ENCODE measurements at regions not wholly inside any gene's neighbourhood (a gene's known extent, or its start where the extent isn't known, plus 50 kb on each side); places are given as distances from the start of the nearest gene placed in this dataset.

GRCh38 chr11:80458376-80458775, 1017.5 kb upstream of the TENM4 start:
- DNase-seq, result no peak

GRCh38 chr11:80457823-80458222, 1017.0 kb upstream of the TENM4 start:
- DNase-seq, result no peak

GRCh38 chr11:80455818-80456217, 1015.0 kb upstream of the TENM4 start:
- no peak for DNase-seq

- no peak for DNase-seq
These were observed 1010.3 kb upstream of the TENM4 start for GRCh38 chr11:80451105-80451504.

GRCh38 chr11:80448709-80449108, 1007.9 kb upstream of the TENM4 start:
- no peak for DNase-seq

GRCh38 chr11:80443177-80443576, 1002.3 kb upstream of the TENM4 start:
- no peak for DNase-seq

GRCh38 chr11:80441821-80442220, 1001.0 kb upstream of the TENM4 start:
- DNase-seq, result no peak

GRCh38 chr11:80440835-80441234, 1000.0 kb upstream of the TENM4 start:
- DNase-seq, result no peak

GRCh38 chr11:80436547-80436946, 995.7 kb upstream of the TENM4 start:
- no peak for DNase-seq

- no peak for DNase-seq
These were observed 994.5 kb upstream of the TENM4 start for GRCh38 chr11:80435345-80435744.

- no peak for DNase-seq
These were observed 991.2 kb upstream of the TENM4 start for GRCh38 chr11:80432057-80432456.

- DNase-seq, result no peak
These were observed 983.3 kb upstream of the TENM4 start for GRCh38 chr11:80424012-80424695.

GRCh38 chr11:80420374-80420773, 979.5 kb upstream of the TENM4 start:
- no peak for DNase-seq

- no peak for DNase-seq
These were observed 976.9 kb upstream of the TENM4 start for GRCh38 chr11:80417681-80418080.

GRCh38 chr11:80415580-80415979, 974.8 kb upstream of the TENM4 start:
- DNase-seq, result no peak

GRCh38 chr11:80414181-80415165, 973.6 kb upstream of the TENM4 start:
- no peak for DNase-seq

GRCh38 chr11:80412604-80413003, 971.8 kb upstream of the TENM4 start:
- DNase-seq, result no peak

GRCh38 chr11:80393210-80393609, 952.4 kb upstream of the TENM4 start:
- no peak for DNase-seq

GRCh38 chr11:80390505-80390904, 949.7 kb upstream of the TENM4 start:
- no peak for DNase-seq

- no peak for DNase-seq
These were observed 947.7 kb upstream of the TENM4 start for GRCh38 chr11:80388536-80388935.

- no peak for DNase-seq
These were observed 947.3 kb upstream of the TENM4 start for GRCh38 chr11:80388130-80388529.

- DNase-seq, result no peak
These were observed 942.8 kb upstream of the TENM4 start for GRCh38 chr11:80383655-80384054.

GRCh38 chr11:80379620-80380278, 938.9 kb upstream of the TENM4 start:
- no peak for DNase-seq

GRCh38 chr11:80371931-80372330, 931.1 kb upstream of the TENM4 start:
- no peak for DNase-seq
